SK-N-SH treated with all-trans-retinoic acid at 6 μM for 48 hours (cell line): ENCODE measurements at regions not wholly inside any gene's neighbourhood (a gene's known extent, or its start where the extent isn't known, plus 50 kb on each side); places are given as distances from the start of the nearest gene placed in this dataset.

Experiments
- ATAC-seq: fragments of 200-7000 bp; cut with Tn5 transposase; 3 replicates; pipeline ENCODE4 v1.9.1; 2020; ENCODE audit warnings: mild to moderate bottlenecking, moderate library complexity
- CREB5 ChIP-seq: fragments of 250-450 bp; sonication (Bioruptor Pico); IDR thresholded peaks from 2 replicates; pipeline ENCODE4 v1.5.1; 2020; ENCODE audit warnings: low read depth, mild to moderate bottlenecking, moderate library complexity
- CSDC2 ChIP-seq: fragments of 250-450 bp; sonication (Bioruptor Pico); IDR thresholded peaks from 2 replicates; pipeline ENCODE4 v1.5.0; 2020; ENCODE audit warnings: mild to moderate bottlenecking, moderate library complexity
- CSRNP3 ChIP-seq: fragments of 250-450 bp; sonication (Bioruptor Pico); IDR thresholded peaks from 2 replicates; pipeline ENCODE4 v1.5.1; 2021; ENCODE audit warnings: mild to moderate bottlenecking, moderate library complexity
- ESRRG ChIP-seq: fragments of 250-450 bp; sonication (Bioruptor Pico); IDR thresholded peaks from 2 replicates; pipeline ENCODE4 v1.6.1; 2021; ENCODE audit warnings: mild to moderate bottlenecking
- GLIS3 ChIP-seq: fragments of 250-450 bp; sonication (Bioruptor Pico); IDR thresholded peaks from 2 replicates; pipeline ENCODE4 v1.5.0; 2020; ENCODE audit warnings: mild to moderate bottlenecking, moderate library complexity
- ISL1 ChIP-seq: fragments of 250-450 bp; sonication (Bioruptor Pico); IDR thresholded peaks from 2 replicates; pipeline ENCODE4 v2.1.2; 2022; ENCODE audit warnings: mild to moderate bottlenecking, moderate library complexity
- OSR1 ChIP-seq: fragments of 250-450 bp; sonication (Bioruptor Pico); IDR thresholded peaks from 2 replicates; pipeline ENCODE4 v1.8.0; 2022; ENCODE audit warnings: moderate library complexity, mild to moderate bottlenecking, inconsistent platforms
- PATZ1 ChIP-seq: fragments of 250-450 bp; sonication (Bioruptor Pico); IDR thresholded peaks from 2 replicates; pipeline ENCODE4 v1.8.0; 2020; ENCODE audit warnings: mild to moderate bottlenecking, moderate library complexity, borderline replicate concordance
- POU6F1 ChIP-seq: fragments of 250-450 bp; sonication (Bioruptor Pico); IDR thresholded peaks from 2 replicates; pipeline ENCODE4 v1.8.0; 2021; ENCODE audit warnings: low read depth, mild to moderate bottlenecking, moderate library complexity, borderline replicate concordance
- PPARA ChIP-seq: fragments of 250-450 bp; sonication (Bioruptor Pico); IDR thresholded peaks from 2 replicates; pipeline ENCODE4 v1.5.0; 2020; ENCODE audit warnings: mild to moderate bottlenecking, borderline replicate concordance
- RARB ChIP-seq: fragments of 250-450 bp; sonication (Bioruptor Pico); IDR thresholded peaks from 2 replicates; pipeline ENCODE4 v1.8.0; 2021; ENCODE audit warnings: mild to moderate bottlenecking, moderate library complexity
- SNAI2 ChIP-seq: fragments of 250-450 bp; sonication (Bioruptor Pico); IDR thresholded peaks from 2 replicates; pipeline ENCODE4 v1.5.0; 2020; ENCODE audit warnings: mild to moderate bottlenecking, moderate library complexity
- TCF4 ChIP-seq: fragments of 250-450 bp; sonication (Bioruptor Pico); IDR thresholded peaks from 2 replicates; pipeline ENCODE4 v1.8.0; 2021; ENCODE audit warnings: mild to moderate bottlenecking, moderate library complexity, borderline replicate concordance
- TOX ChIP-seq: fragments of 250-450 bp; sonication (Bioruptor Pico); IDR thresholded peaks from 2 replicates; pipeline ENCODE4 v1.8.0; 2021; ENCODE audit warnings: mild to moderate bottlenecking, moderate library complexity, borderline replicate concordance
- TSHZ2 ChIP-seq: fragments of 250-450 bp; sonication (Bioruptor Pico); IDR thresholded peaks from 2 replicates; pipeline ENCODE4 v1.5.0; 2020; ENCODE audit warnings: mild to moderate bottlenecking, moderate library complexity
- ZC3H10 ChIP-seq: fragments of 250-450 bp; sonication (Bioruptor Pico); IDR thresholded peaks from 2 replicates; pipeline ENCODE4 v1.5.1; 2021; ENCODE audit warnings: mild to moderate bottlenecking, moderate library complexity
- ZFP3 ChIP-seq: fragments of 250-450 bp; sonication (Bioruptor Pico); IDR thresholded peaks from 2 replicates; pipeline ENCODE4 v1.5.0; 2020; ENCODE audit warnings: mild to moderate bottlenecking, moderate library complexity
- ZFP30 ChIP-seq: fragments of 450-650 bp; formaldehyde crosslinking; IDR thresholded peaks from 2 replicates; pipeline ENCODE4 v1.5.0; 2022; ENCODE audit warnings: mild to moderate bottlenecking, moderate library complexity
- ZNF565 ChIP-seq: fragments of 450-650 bp; formaldehyde crosslinking; conservative IDR thresholded peaks from 2 replicates; pipeline ENCODE4 v1.5.0; 2020; ENCODE audit warnings: low read depth, mild to moderate bottlenecking, moderate library complexity
- ZNF8 ChIP-seq: fragments of 450-650 bp; formaldehyde crosslinking; IDR thresholded peaks from 2 replicates; pipeline ENCODE4 v1.5.0; 2020; ENCODE audit warnings: mild to moderate bottlenecking, moderate library complexity

GRCh38 chr15:66943456-66944095, 121.8 kb upstream of the SMAD3 start:
- no peak for ATAC-seq
- TF ChIP-seq ZFP30 (CRISPR knock-in tag) (no peak), TSHZ2 (CRISPR knock-in tag) (no peak), GLIS3 (no peak), CREB5 (CRISPR knock-in tag) (no peak), PPARA (no peak), PATZ1 (no peak), TCF4 (CRISPR knock-in tag) (no peak), ZC3H10 (CRISPR knock-in tag) (no peak)

- ATAC-seq: no peak
- no peak for TF ChIP-seq PATZ1
- no peak for TF ChIP-seq ISL1 (CRISPR knock-in tag)
- no peak for TF ChIP-seq SNAI2 (CRISPR knock-in tag)
- TF ChIP-seq OSR1: no peak
- TF ChIP-seq RARB (CRISPR knock-in tag): no peak
- no peak for TF ChIP-seq ZNF8
- TF ChIP-seq TSHZ2 (CRISPR knock-in tag): no peak
- TF ChIP-seq ZFP3 (CRISPR knock-in tag): no peak
- no peak for TF ChIP-seq CSRNP3 (CRISPR knock-in tag)
- TF ChIP-seq TOX: no peak
- TF ChIP-seq CSDC2 (CRISPR knock-in tag): no peak
- TF ChIP-seq GLIS3: no peak
- TF ChIP-seq PPARA: no peak
- no peak for TF ChIP-seq POU6F1 (CRISPR knock-in tag)
- no peak for TF ChIP-seq ESRRG (CRISPR knock-in tag)
- no peak for TF ChIP-seq CREB5 (CRISPR knock-in tag)
- TF ChIP-seq ZNF565: no peak
- TF ChIP-seq TCF4 (CRISPR knock-in tag): no peak
- TF ChIP-seq ZFP30 (CRISPR knock-in tag): no peak
These were observed 121.3 kb upstream of the SMAD3 start for GRCh38 chr15:66944121-66944520.
